ENCODE measurements at regions not wholly inside any gene's neighbourhood (a gene's known extent, or its start where the extent isn't known, plus 50 kb on each side); places are given as distances from the start of the nearest gene placed in this dataset.

- TF ChIP-seq CTCF (conservative IDR thresholded peaks at IDR 0.05; ENCODE audit: low read depth, low read length) (no peak), EZH2 (IDR thresholded peaks at IDR 0.05; ENCODE audit: borderline replicate concordance, low read depth, low read length, poor library complexity, severe bottlenecking) (no peak)
Observed at GRCh38 chr13:26957182-26957581, 196.6 kb upstream of the GPR12 start.
